HG02623 (cell line): ENCODE measurements at regions not wholly inside any gene's neighbourhood (a gene's known extent, or its start where the extent isn't known, plus 50 kb on each side); places are given as distances from the start of the nearest gene placed in this dataset.
"Not testable (repeated sequence)": the region's sequence is repeated elsewhere in the genome, so short reads cannot be mapped to it uniquely, and the experiment has no call there.

Experiments used
- ATAC-seq: cut with Tn5 transposase; IDR thresholded peaks from one replicate; pipeline ENCODE4 v1.9.1; 2021; ENCODE audit warnings: moderate library complexity; ENCODE audit not compliant: unreplicated experiment

- ATAC-seq = no peak
These were observed 335.3 kb upstream of the DUSP10 start for GRCh38 chr1:222077206-222077605.

GRCh38 chr1:222074317-222074716 is 332.4 kb upstream of the DUSP10 start:
- ATAC-seq = no peak

GRCh38 chr1:222073307-222073995 is 331.6 kb upstream of the DUSP10 start:
- ATAC-seq = no peak

- ATAC-seq = no peak
These were observed 329.5 kb upstream of the DUSP10 start for GRCh38 chr1:222071387-222071786.

- no peak for ATAC-seq
These were observed 327.0 kb upstream of the DUSP10 start for GRCh38 chr1:222068937-222069336.

- no peak for ATAC-seq
These were observed 326.2 kb upstream of the DUSP10 start for GRCh38 chr1:222068101-222068500.

- no peak for ATAC-seq
These were observed 324.6 kb upstream of the DUSP10 start for GRCh38 chr1:222066539-222066938.

GRCh38 chr1:222065234-222065633 is 323.3 kb upstream of the DUSP10 start:
- ATAC-seq = no peak

- ATAC-seq = no peak
These were observed 322.7 kb upstream of the DUSP10 start for GRCh38 chr1:222064388-222065211.

GRCh38 chr1:222062640-222063039 is 320.8 kb upstream of the DUSP10 start:
- ATAC-seq = no peak

- no peak for ATAC-seq
These were observed 319.9 kb upstream of the DUSP10 start for GRCh38 chr1:222061711-222062359.

- ATAC-seq = no peak
These were observed 318.5 kb upstream of the DUSP10 start for GRCh38 chr1:222060210-222060916.

- ATAC-seq = no peak
These were observed 316.4 kb upstream of the DUSP10 start for GRCh38 chr1:222058249-222058648.

- no peak for ATAC-seq
These were observed 315.3 kb upstream of the DUSP10 start for GRCh38 chr1:222057162-222057561.

- ATAC-seq = no peak
These were observed 312.5 kb upstream of the DUSP10 start for GRCh38 chr1:222054416-222054815.

GRCh38 chr1:222053790-222054294 is 312.0 kb upstream of the DUSP10 start:
- no peak for ATAC-seq

- peak; percentile 44 for ATAC-seq
These were observed 309.4 kb upstream of the DUSP10 start for GRCh38 chr1:222051311-222051710.

GRCh38 chr1:222049661-222050060 is 307.8 kb upstream of the DUSP10 start:
- ATAC-seq = not testable (repeated sequence)

- ATAC-seq = no peak
These were observed 307.3 kb upstream of the DUSP10 start for GRCh38 chr1:222049176-222049575.

- ATAC-seq = peak; percentile 61
These were observed 306.3 kb upstream of the DUSP10 start for GRCh38 chr1:222048094-222048595.

GRCh38 chr1:222047366-222047765 is 305.5 kb upstream of the DUSP10 start:
- ATAC-seq = no peak
